GM12878 (cell line): ENCODE measurements at regions not wholly inside any gene's neighbourhood (a gene's known extent, or its start where the extent isn't known, plus 50 kb on each side); places are given as distances from the start of the nearest gene placed in this dataset.

Source experiments
- CTCF ChIP-seq, 3 experiments: IDR thresholded peaks in 2 of 3; conservative IDR thresholded peaks in 1 of 3; 2 replicates each; pipeline ENCODE4 v1.5.1; 2011; ENCODE audit warnings: low read depth in 3 of 3, low read length in 3 of 3, mild to moderate bottlenecking in 3 of 3, control low read depth in 2 of 3, moderate library complexity in 2 of 3, inconsistent platforms in 1 of 3, mixed read lengths in 1 of 3; ENCODE audit not compliant: control insufficient read depth in 2 of 3, insufficient read depth in 1 of 3; ENCODE audit errors: extremely low read depth in 1 of 3
- DPF2 ChIP-seq: fragments of 450-650 bp; IDR thresholded peaks from 2 replicates; pipeline ENCODE4 v1.6.1; 2017; ENCODE audit warnings: mild to moderate bottlenecking
- HCFC1 ChIP-seq: fragments of 150-350 bp; IDR thresholded peaks from 2 replicates; pipeline ENCODE4 v1.6.1; 2014; ENCODE audit warnings: low read length
- IKZF1 ChIP-seq: fragments of 450-650 bp; conservative IDR thresholded peaks from 2 replicates; pipeline ENCODE4 v1.6.1; 2017; ENCODE audit warnings: antibody characterized with exemption, mild to moderate bottlenecking
- MYC ChIP-seq: IDR thresholded peaks from 2 replicates; pipeline ENCODE4 v1.6.1; 2011; ENCODE audit warnings: mild to moderate bottlenecking, low read length, moderate library complexity, inconsistent platforms; ENCODE audit not compliant: insufficient read depth, insufficient replicate concordance, insufficient read length, severe bottlenecking
- NR2C1 ChIP-seq: fragments of 450-650 bp; IDR thresholded peaks from 2 replicates; pipeline ENCODE4 v1.6.1; 2017; ENCODE audit warnings: antibody characterized with exemption, mild to moderate bottlenecking, moderate library complexity
- NR2C2 ChIP-seq: IDR thresholded peaks from 2 replicates; pipeline ENCODE4 v1.6.1; 2011; ENCODE audit warnings: borderline replicate concordance, low read depth; ENCODE audit not compliant: control insufficient read depth, insufficient read length
- TF ChIP-seq, protein P1 (sequence below): fragments of 450-650 bp; formaldehyde crosslinking; IDR thresholded peaks from 2 replicates; pipeline ENCODE4 v1.4.0; 2020; ENCODE audit warnings: mild to moderate bottlenecking, moderate library complexity

DNA sequence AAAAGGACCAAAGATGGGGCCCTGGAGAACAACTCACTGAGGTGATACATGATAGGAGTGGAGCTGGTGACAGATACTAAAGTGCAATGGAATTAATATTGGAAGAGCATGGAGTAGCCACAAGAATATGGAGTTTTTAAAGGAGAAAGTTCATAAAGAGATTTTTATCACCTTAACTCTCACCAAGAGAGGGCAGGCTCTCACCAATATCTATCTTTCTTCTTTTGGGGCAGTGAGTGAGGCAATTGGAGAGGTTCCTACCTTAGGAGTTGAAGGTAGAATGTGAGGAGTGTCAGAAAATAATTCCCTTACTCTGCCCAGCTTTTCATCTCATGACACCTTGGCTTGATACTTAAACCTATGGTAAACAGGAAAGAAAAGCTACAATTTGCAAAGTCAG, 233.7 kb upstream of the CWC22 start (continued):
- TF ChIP-seq MYC: no peak
- TF ChIP-seq HCFC1: no peak
- TF ChIP-seq DPF2: no peak
- peak in 1 of 3 experiments; percentile 15; a peak in 2 of 6 replicates for TF ChIP-seq CTCF (IDR thresholded peaks at IDR 0.05 in 2 of 3, conservative IDR thresholded peaks at IDR 0.05 in 1 of 3; ENCODE audit: control insufficient read depth in 2 of 3, extremely low read depth in 1 of 3, insufficient read depth in 1 of 3, low read depth in 3 of 3, low read length in 3 of 3)
- TF ChIP-seq NR2C1: no peak
- TF ChIP-seq, protein P1, sequence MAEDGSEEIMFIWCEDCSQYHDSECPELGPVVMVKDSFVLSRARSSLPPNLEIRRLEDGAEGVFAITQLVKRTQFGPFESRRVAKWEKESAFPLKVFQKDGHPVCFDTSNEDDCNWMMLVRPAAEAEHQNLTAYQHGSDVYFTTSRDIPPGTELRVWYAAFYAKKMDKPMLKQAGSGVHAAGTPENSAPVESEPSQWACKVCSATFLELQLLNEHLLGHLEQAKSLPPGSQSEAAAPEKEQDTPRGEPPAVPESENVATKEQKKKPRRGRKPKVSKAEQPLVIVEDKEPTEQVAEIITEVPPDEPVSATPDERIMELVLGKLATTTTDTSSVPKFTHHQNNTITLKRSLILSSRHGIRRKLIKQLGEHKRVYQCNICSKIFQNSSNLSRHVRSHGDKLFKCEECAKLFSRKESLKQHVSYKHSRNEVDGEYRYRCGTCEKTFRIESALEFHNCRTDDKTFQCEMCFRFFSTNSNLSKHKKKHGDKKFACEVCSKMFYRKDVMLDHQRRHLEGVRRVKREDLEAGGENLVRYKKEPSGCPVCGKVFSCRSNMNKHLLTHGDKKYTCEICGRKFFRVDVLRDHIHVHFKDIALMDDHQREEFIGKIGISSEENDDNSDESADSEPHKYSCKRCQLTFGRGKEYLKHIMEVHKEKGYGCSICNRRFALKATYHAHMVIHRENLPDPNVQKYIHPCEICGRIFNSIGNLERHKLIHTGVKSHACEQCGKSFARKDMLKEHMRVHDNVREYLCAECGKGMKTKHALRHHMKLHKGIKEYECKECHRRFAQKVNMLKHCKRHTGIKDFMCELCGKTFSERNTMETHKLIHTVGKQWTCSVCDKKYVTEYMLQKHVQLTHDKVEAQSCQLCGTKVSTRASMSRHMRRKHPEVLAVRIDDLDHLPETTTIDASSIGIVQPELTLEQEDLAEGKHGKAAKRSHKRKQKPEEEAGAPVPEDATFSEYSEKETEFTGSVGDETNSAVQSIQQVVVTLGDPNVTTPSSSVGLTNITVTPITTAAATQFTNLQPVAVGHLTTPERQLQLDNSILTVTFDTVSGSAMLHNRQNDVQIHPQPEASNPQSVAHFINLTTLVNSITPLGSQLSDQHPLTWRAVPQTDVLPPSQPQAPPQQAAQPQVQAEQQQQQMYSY: no peak
- TF ChIP-seq IKZF1: no peak
- no peak for TF ChIP-seq NR2C2
